ENCODE measurements at regions not wholly inside any gene's neighbourhood (a gene's known extent, or its start where the extent isn't known, plus 50 kb on each side); places are given as distances from the start of the nearest gene placed in this dataset.

DNA sequence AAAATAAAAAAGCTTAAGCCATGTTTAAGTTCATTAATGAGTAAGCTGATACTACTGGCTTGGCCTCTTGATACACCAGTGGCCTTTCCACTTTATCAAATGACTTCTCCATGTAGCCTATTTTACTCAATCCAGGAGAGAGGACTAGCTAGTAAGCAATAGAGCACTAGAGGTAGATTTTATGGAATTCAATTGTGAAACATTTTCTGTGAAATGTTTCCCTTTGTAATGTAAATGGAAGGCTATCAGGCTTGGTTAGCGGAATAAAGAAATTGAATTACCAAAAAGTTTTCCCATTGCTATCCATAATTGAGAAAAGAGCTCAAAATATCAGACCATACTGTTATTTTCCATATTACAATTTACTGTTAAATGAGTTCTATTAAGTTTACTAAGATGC lies 515.4 kb upstream of the CDH2 start:
- FAIRE-seq (no peak), DNase-seq (no peak)
- TF ChIP-seq, protein P1, sequence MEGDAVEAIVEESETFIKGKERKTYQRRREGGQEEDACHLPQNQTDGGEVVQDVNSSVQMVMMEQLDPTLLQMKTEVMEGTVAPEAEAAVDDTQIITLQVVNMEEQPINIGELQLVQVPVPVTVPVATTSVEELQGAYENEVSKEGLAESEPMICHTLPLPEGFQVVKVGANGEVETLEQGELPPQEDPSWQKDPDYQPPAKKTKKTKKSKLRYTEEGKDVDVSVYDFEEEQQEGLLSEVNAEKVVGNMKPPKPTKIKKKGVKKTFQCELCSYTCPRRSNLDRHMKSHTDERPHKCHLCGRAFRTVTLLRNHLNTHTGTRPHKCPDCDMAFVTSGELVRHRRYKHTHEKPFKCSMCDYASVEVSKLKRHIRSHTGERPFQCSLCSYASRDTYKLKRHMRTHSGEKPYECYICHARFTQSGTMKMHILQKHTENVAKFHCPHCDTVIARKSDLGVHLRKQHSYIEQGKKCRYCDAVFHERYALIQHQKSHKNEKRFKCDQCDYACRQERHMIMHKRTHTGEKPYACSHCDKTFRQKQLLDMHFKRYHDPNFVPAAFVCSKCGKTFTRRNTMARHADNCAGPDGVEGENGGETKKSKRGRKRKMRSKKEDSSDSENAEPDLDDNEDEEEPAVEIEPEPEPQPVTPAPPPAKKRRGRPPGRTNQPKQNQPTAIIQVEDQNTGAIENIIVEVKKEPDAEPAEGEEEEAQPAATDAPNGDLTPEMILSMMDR (IDR thresholded peaks at IDR 0.05; ENCODE audit: borderline replicate concordance, extremely low read depth, insufficient read depth), result no peak
- no peak overlapping the region for H3K4me3 ChIP-seq (ENCODE audit: low read length in 3 of 3)
- H3K27ac ChIP-seq (ENCODE audit: low read depth in 2 of 2, low read length in 2 of 2), result no peak overlapping the region
- H3K4me1 ChIP-seq (ENCODE audit: control insufficient read depth in 2 of 3, insufficient read depth in 2 of 3, low read depth in 1 of 3, low read length in 3 of 3), result no peaks in the 10 kb centered on the region
- intact Hi-C loops (cut with DNase I), result no loop called here
- H3K9me3 ChIP-seq (ENCODE audit: control insufficient read depth in 2 of 3, insufficient read depth in 1 of 3, low read length in 3 of 3), result no peaks in the 10 kb centered on the region
- H3K27me3 ChIP-seq (ENCODE audit: control insufficient read depth, insufficient read depth, low read length), result no peaks in the 10 kb centered on the region
- H3K9ac ChIP-seq (ENCODE audit: low read length in 3 of 3), result no peak overlapping the region
- H3K36me3 ChIP-seq (ENCODE audit: control insufficient read depth in 2 of 3, insufficient read depth in 3 of 3, low read length in 3 of 3), result no peaks in the 10 kb centered on the region

- no peak for FAIRE-seq
- TF ChIP-seq, protein P1 (IDR thresholded peaks at IDR 0.05; ENCODE audit: borderline replicate concordance, extremely low read depth, insufficient read depth), result no peak
- Histone ChIP-seq H3K27ac (ENCODE audit: low read depth in 2 of 2, low read length in 2 of 2) (no peak overlapping the region), H3K27me3 (ENCODE audit: control insufficient read depth, insufficient read depth, low read length) (no peaks in the 10 kb centered on the region), H3K9me3 (ENCODE audit: control insufficient read depth in 2 of 3, insufficient read depth in 1 of 3, low read length in 3 of 3) (no peaks in the 10 kb centered on the region), H3K4me3 (ENCODE audit: low read length in 3 of 3) (no peak overlapping the region), H3K9ac (ENCODE audit: low read length in 3 of 3) (no peak overlapping the region), H3K36me3 (ENCODE audit: control insufficient read depth in 2 of 3, insufficient read depth in 3 of 3, low read length in 3 of 3) (no peaks in the 10 kb centered on the region), H3K4me1 (ENCODE audit: control insufficient read depth in 2 of 3, insufficient read depth in 2 of 3, low read depth in 1 of 3, low read length in 3 of 3) (no peaks in the 10 kb centered on the region)
- no peak for DNase-seq
- intact Hi-C loops (cut with DNase I), result no loop called here
These were observed 514.5 kb upstream of the CDH2 start for GRCh38 chr18:28691496-28691840.

GRCh38 chr18:28690836-28691495 lies 514.0 kb upstream of the CDH2 start:
- DNase-seq, result peak in 2 of 5 donors; percentile 32 to 35
- Histone ChIP-seq H3K9ac (ENCODE audit: low read length in 3 of 3) (no peak overlapping the region), H3K4me1 (ENCODE audit: control insufficient read depth in 2 of 3, insufficient read depth in 2 of 3, low read depth in 1 of 3, low read length in 3 of 3) (no peaks in the 10 kb centered on the region), H3K4me3 (ENCODE audit: low read length in 3 of 3) (no peak overlapping the region), H3K36me3 (ENCODE audit: control insufficient read depth in 2 of 3, insufficient read depth in 3 of 3, low read length in 3 of 3) (no peaks in the 10 kb centered on the region), H3K27me3 (ENCODE audit: control insufficient read depth, insufficient read depth, low read length) (no peaks in the 10 kb centered on the region), H3K27ac (ENCODE audit: low read depth in 2 of 2, low read length in 2 of 2) (no peak overlapping the region), H3K9me3 (ENCODE audit: control insufficient read depth in 2 of 3, insufficient read depth in 1 of 3, low read length in 3 of 3) (no peaks in the 10 kb centered on the region)
- intact Hi-C loops (cut with DNase I), result no loop called here
- TF ChIP-seq, protein P1 (IDR thresholded peaks at IDR 0.05; ENCODE audit: borderline replicate concordance, extremely low read depth, insufficient read depth), result no peak
- FAIRE-seq, result no peak

DNA sequence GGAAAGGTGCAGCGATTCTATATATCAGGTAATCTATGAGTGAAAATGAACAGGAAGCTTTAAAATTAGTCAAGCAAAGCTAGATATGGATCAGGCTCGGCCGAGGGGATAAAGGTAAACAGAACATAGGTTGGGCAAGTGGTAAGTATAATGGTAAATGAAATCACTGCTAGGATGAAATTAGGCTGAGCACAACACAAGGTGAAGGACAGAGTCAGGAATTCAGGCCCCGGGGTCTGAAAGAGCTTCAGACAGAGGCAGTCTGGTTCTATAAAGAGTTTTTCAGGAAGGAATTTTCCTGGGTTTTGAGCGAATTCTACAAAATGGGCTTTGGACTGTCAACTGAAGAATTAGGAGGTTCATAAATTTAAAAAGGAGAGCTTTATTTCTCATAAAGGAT lies 513.2 kb upstream of the CDH2 start:
- no peak for FAIRE-seq
- no peak overlapping the region for H3K27ac ChIP-seq (ENCODE audit: low read depth in 2 of 2, low read length in 2 of 2)
- intact Hi-C loops (cut with DNase I), result no loop called here

More for the DNA sequence above, 513.2 kb upstream of the CDH2 start:
- Histone ChIP-seq H3K27me3 (ENCODE audit: control insufficient read depth, insufficient read depth, low read length) (no peaks in the 10 kb centered on the region), H3K4me1 (ENCODE audit: control insufficient read depth in 2 of 3, insufficient read depth in 2 of 3, low read depth in 1 of 3, low read length in 3 of 3) (no peaks in the 10 kb centered on the region), H3K36me3 (ENCODE audit: control insufficient read depth in 2 of 3, insufficient read depth in 3 of 3, low read length in 3 of 3) (no peaks in the 10 kb centered on the region), H3K9me3 (ENCODE audit: control insufficient read depth in 2 of 3, insufficient read depth in 1 of 3, low read length in 3 of 3) (no peaks in the 10 kb centered on the region), H3K4me3 (ENCODE audit: low read length in 3 of 3) (no peak overlapping the region), H3K9ac (ENCODE audit: low read length in 3 of 3) (no peak overlapping the region)
- TF ChIP-seq, protein P1 (IDR thresholded peaks at IDR 0.05; ENCODE audit: borderline replicate concordance, extremely low read depth, insufficient read depth), result no peak
- peak in 2 of 5 donors; percentile 19 to 26 for DNase-seq
